Lung (tissue), 11 donors: ENCODE measurements at regions not wholly inside any gene's neighbourhood (a gene's known extent, or its start where the extent isn't known, plus 50 kb on each side); places are given as distances from the start of the nearest gene placed in this dataset.
"Not testable (repeated sequence)": the region's sequence is repeated elsewhere in the genome, so short reads cannot be mapped to it uniquely, and the experiment has no call there.

Experiments
- ATAC-seq: fragments of 200-7000 bp; cut with Tn5 transposase; one replicate; pipeline ENCODE4 v1.9.1; 2020; ENCODE audit warnings: moderate number of reproducible peaks; ENCODE audit not compliant: insufficient read depth, low FRiP score
- DNase-seq, 3 donors: peaks; one replicate each; pipeline ENCODE4 v3.0.0-alpha.2; 2013 to 2017
- H3K27ac ChIP-seq, 2 donors: one replicate each; pipeline ENCODE4 v1.5.1; 2013; ENCODE audit warnings: mild to moderate bottlenecking in 2 of 2, moderate library complexity in 2 of 2, control low read depth in 1 of 2, inconsistent platforms in 1 of 2, low read depth in 1 of 2, low read length in 1 of 2
- H3K27me3 ChIP-seq, 3 donors: one replicate each; pipeline ENCODE4 v1.5.1; 2013; ENCODE audit warnings: low read length in 2 of 3; ENCODE audit not compliant: control insufficient read depth in 3 of 3, insufficient read depth in 3 of 3
- H3K36me3 ChIP-seq, 4 donors: one replicate each; pipeline ENCODE4 v1.5.1; 2013; ENCODE audit warnings: low read length in 4 of 4, mild to moderate bottlenecking in 1 of 4, moderate library complexity in 1 of 4; ENCODE audit not compliant: control insufficient read depth in 4 of 4, insufficient read depth in 4 of 4
- H3K4me1 ChIP-seq, 5 donors: one replicate each; pipeline ENCODE4 v1.5.1; 2013; ENCODE audit warnings: low read length in 5 of 5, mild to moderate bottlenecking in 2 of 5, moderate library complexity in 1 of 5; ENCODE audit not compliant: control insufficient read depth in 5 of 5, insufficient read depth in 5 of 5
- H3K4me3 ChIP-seq: one replicate; pipeline ENCODE4 v1.5.1; 2013; ENCODE audit warnings: mild to moderate bottlenecking, control low read depth, moderate library complexity
- H3K9ac ChIP-seq, 2 donors: one replicate each; pipeline ENCODE4 v1.5.1; 2013; ENCODE audit warnings: low read length in 2 of 2, control low read depth in 1 of 2; ENCODE audit not compliant: insufficient read depth in 1 of 2
- H3K9me3 ChIP-seq, 4 donors: one replicate each; pipeline ENCODE4 v1.5.1; 2013; ENCODE audit warnings: low read length in 3 of 4, mild to moderate bottlenecking in 1 of 4, moderate library complexity in 1 of 4; ENCODE audit not compliant: control insufficient read depth in 4 of 4, insufficient read depth in 3 of 4
- CTCF ChIP-seq: IDR thresholded peaks from 2 replicates; pipeline ENCODE4 v1.5.1; 2012; ENCODE audit warnings: mild to moderate bottlenecking; ENCODE audit errors: control extremely low read depth, extremely low read depth
- WGBS, 2 donors: extraction: QIAGEN DNeasy Blood & Tissue Kit; methylation state at CpG; one replicate each; pipeline ENCODE4 v1.1.7; 2013; 5-methylcytosine and 5-hydroxymethylcytosine counted together
- donor health status: control.
- donor health status: control.
- donor health status: Bipolar disorder and iron deficiency.
- donor health status: healthy.
- donor health status: DM: yes; HTN: yes; CAD: no.

DNA sequence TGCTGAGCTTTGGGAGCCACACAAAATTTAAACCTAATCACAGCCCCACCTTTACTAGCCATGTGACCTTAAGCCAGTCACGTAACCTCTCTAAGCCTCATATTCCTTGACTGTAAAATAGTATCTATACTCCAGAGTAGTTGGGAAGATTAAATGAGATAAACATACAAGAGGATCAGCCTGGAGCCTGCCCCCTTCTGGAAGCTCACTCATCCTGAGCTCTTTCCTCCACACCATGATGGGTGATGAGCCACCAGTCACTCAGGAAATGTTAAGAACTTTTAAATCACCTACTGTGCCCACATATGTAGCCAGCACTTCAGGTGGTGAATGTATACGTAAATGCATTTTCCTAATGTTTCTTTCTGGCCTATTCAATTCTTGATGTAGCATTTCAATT, 195.9 kb upstream of the DDX18 start:
- no peak for TF ChIP-seq CTCF
- WGBS, 2 donors, result 89 to 96% methylated on average over 2 of the region's 2 CpGs
- no peaks in the 10 kb centered on the region for H3K4me1 ChIP-seq
- H3K36me3 ChIP-seq, result no peaks in the 10 kb centered on the region
- H3K27me3 ChIP-seq, result no peaks in the 10 kb centered on the region
- H3K27ac ChIP-seq, result no peak overlapping the region
- peaks cover 0 to under 1% (median 0%) of the 10 kb centered on the region in 4 donors for H3K9me3 ChIP-seq
- no peak for ATAC-seq
- no peak for DNase-seq
- no peak overlapping the region for H3K9ac ChIP-seq
- H3K4me3 ChIP-seq, result no peak overlapping the region

DNA sequence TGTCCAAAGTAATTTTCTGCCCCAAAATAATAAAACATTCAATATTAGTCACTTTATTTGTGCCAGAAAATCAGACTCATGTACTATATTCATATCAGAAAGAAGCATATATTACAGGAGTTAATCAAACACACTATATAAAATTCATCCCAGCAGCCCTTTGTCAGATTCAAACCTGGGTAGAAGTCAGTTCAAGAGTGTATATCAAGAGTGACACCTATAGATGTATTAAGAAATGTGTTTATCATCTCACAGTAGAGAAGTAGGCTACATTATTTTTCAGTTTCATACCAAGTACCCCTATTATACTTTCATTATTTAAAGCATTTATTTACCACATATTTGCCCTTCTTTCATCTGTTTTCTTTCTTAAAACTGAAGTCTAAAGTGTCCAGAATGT, 193.2 kb upstream of the DDX18 start:
- TF ChIP-seq CTCF, result no peak
- H3K4me1 ChIP-seq, result no peaks in the 10 kb centered on the region
- no peak overlapping the region for H3K4me3 ChIP-seq
- DNase-seq, result no peak
- no peak overlapping the region for H3K27ac ChIP-seq
- no peaks in the 10 kb centered on the region for H3K36me3 ChIP-seq
- ATAC-seq, result no peak
- H3K9me3 ChIP-seq, result no peaks in the 10 kb centered on the region
- H3K27me3 ChIP-seq, result no peaks in the 10 kb centered on the region
- no peak overlapping the region for H3K9ac ChIP-seq

DNA sequence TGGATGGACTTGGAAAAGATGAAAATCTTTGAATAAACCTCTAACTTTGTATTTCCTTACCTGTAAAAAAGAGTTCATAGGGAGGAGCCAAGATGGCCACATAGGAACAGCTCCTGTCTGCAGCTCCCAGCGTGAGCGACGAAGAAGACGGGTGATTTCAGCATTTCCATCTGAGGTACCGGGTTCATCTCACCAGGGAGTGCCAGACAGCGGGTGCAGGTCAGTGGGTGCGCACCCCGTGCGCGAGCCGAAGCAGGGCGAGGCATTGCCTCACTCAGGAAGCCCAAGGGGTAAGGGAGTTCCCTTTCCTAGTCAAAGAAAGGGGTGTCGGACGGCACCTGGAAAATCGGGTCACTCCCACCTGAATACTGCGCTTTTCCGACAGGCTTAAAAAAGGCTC, 191.3 kb upstream of the DDX18 start:
- H3K27me3 ChIP-seq, H3K4me3 ChIP-seq, H3K36me3 ChIP-seq, DNase-seq, H3K9me3 ChIP-seq, H3K9ac ChIP-seq, H3K27ac ChIP-seq, H3K4me1 ChIP-seq, ATAC-seq: not testable (repeated sequence)
- WGBS, 2 donors, result 93 to 94% methylated on average over 17 of the region's 17 CpGs

- ATAC-seq, result no peak
- WGBS, 2 donors, result 71 to 81% methylated on average over 5 of the region's 5 CpGs
Observed at GRCh38 chr2:117631152-117631945, 183.1 kb upstream of the DDX18 start.

More at GRCh38 chr2:117631152-117631945, 183.1 kb upstream of the DDX18 start:
- no peak overlapping the region for H3K27ac ChIP-seq
- no peak overlapping the region for H3K9ac ChIP-seq
- no peak for DNase-seq
- H3K4me3 ChIP-seq, result no peak overlapping the region
- TF ChIP-seq CTCF, result no peak
- peaks cover 0 to 2% (median 0%) of the 10 kb centered on the region in 4 donors for H3K9me3 ChIP-seq
- H3K4me1 ChIP-seq, result no peaks in the 10 kb centered on the region
- no peaks in the 10 kb centered on the region for H3K36me3 ChIP-seq
- H3K27me3 ChIP-seq, result no peaks in the 10 kb centered on the region
